ENCODE measurements at regions not wholly inside any gene's neighbourhood (a gene's known extent, or its start where the extent isn't known, plus 50 kb on each side); places are given as distances from the start of the nearest gene placed in this dataset.

DNA sequence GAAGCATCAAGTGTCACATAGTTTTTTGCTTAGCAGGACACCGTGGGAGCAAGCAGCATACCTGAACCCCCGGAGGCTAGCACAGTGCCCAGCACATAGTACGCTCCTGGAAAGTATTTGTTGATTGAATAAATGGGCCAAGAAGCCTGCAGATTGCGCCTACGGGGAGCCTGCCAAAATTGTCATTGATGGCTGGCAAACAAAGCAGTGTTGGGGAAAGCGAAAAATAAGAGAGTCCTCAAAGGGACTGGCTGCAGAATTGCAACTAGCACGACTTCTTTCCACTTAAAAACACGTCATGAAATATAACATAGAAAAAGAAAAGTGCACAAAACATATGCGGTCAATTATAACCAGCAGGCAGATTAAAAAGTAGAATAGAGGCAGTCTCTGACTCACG lies 125.2 kb upstream of the GALNT2 start:
- Histone ChIP-seq H3K27me3 (replicated peaks in 1 of 4; ENCODE audit: control extremely low read depth in 1 of 4, control insufficient read depth in 3 of 4, insufficient read depth in 4 of 4, low read length in 3 of 4) (peaks cover 0 to 5% (median 0%) of the 10 kb centered on the region in 4 experiments), H3K36me3 (replicated peaks in 1 of 2; ENCODE audit: control extremely low read depth in 1 of 2, control insufficient read depth in 1 of 2, extremely low read depth in 1 of 2, insufficient read depth in 2 of 2, low read length in 1 of 2) (no peaks in the 10 kb centered on the region), H3K79me2 (ENCODE audit: control insufficient read depth, insufficient read depth, low read length) (no peaks in the 10 kb centered on the region), H3K9ac (ENCODE audit: low read length) (no peak overlapping the region), H3K4me2 (replicated peaks; ENCODE audit: low read depth, low read length, poor library complexity, severe bottlenecking) (no peak overlapping the region), H2AFZ (ENCODE audit: insufficient read depth, low read depth, low read length, poor library complexity, severe bottlenecking) (no peak overlapping the region), H4K20me1 (ENCODE audit: control insufficient read depth, insufficient read depth, low read length, poor library complexity, severe bottlenecking) (no peaks in the 10 kb centered on the region), H3K4me1 (ENCODE audit: control insufficient read depth in 2 of 2, insufficient read depth in 2 of 2, low read length in 2 of 2) (no peaks in the 10 kb centered on the region), H3K4me3 (ENCODE audit: control extremely low read depth in 1 of 5, extremely low read depth in 1 of 5, insufficient read depth in 1 of 5, low read depth in 2 of 5, low read length in 4 of 5) (no peak overlapping the region), H3K9me3 (ENCODE audit: control extremely low read depth in 1 of 3, control insufficient read depth in 2 of 3, insufficient read depth in 1 of 3, low read length in 2 of 3) (peaks cover 0 to 9% (median 0%) of the 10 kb centered on the region in 3 donors), H3K27ac (ENCODE audit: low read length in 2 of 2) (no peak overlapping the region)
- no peak for TF ChIP-seq EZH2 (IDR thresholded peaks at IDR 0.05; ENCODE audit: borderline replicate concordance, insufficient read depth, low read depth, low read length, poor library complexity, severe bottlenecking)
- TF ChIP-seq, protein P1, sequence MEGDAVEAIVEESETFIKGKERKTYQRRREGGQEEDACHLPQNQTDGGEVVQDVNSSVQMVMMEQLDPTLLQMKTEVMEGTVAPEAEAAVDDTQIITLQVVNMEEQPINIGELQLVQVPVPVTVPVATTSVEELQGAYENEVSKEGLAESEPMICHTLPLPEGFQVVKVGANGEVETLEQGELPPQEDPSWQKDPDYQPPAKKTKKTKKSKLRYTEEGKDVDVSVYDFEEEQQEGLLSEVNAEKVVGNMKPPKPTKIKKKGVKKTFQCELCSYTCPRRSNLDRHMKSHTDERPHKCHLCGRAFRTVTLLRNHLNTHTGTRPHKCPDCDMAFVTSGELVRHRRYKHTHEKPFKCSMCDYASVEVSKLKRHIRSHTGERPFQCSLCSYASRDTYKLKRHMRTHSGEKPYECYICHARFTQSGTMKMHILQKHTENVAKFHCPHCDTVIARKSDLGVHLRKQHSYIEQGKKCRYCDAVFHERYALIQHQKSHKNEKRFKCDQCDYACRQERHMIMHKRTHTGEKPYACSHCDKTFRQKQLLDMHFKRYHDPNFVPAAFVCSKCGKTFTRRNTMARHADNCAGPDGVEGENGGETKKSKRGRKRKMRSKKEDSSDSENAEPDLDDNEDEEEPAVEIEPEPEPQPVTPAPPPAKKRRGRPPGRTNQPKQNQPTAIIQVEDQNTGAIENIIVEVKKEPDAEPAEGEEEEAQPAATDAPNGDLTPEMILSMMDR (IDR thresholded peaks at IDR 0.05): no peak
- H3K4me3 Mint-ChIP-seq: no peak overlapping the region
- DNase-seq (no peak), ATAC-seq (ENCODE audit: low read depth) (no peak)
- no peak overlapping the region for H3K27ac Mint-ChIP-seq
- CTCF ChIA-PET: no interaction called here
- POLR2A ChIA-PET: no interaction called here
- H3K9me3 Mint-ChIP-seq (ENCODE audit: insufficient read depth): no peaks in the 10 kb centered on the region
- no peaks in the 10 kb centered on the region for H3K4me1 Mint-ChIP-seq
- intact Hi-C loops (cut with micrococcal nuclease): no loop called here
- H3K27me3 Mint-ChIP-seq: peaks cover 11% of the 10 kb centered on the region
- WGBS (ENCODE audit: insufficient coverage): 92% methylated on average over 6 of the region's 10 CpGs

DNA sequence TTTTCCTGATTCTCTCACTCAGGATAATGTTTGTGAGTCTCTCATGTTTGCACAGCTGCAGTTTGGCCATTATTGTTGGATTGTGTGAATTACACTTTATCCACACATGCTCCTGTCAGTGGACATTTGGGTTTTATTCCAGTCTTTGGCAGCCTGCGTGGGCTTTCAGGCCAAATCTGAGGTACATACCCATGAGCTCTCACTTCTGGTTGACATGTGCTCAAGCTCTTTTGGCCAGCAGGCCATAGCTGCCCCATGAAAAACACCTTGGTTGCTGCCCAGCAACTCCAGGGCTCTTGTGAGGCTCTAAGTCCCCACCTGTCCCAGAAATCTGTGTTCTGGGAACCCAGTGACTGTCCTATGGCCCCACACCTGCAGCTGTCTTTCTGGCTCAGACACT lies 124.5 kb upstream of the GALNT2 start:
- H3K4me1 Mint-ChIP-seq: no peaks in the 10 kb centered on the region
- Histone ChIP-seq H3K36me3 (replicated peaks in 1 of 2; ENCODE audit: control extremely low read depth in 1 of 2, control insufficient read depth in 1 of 2, extremely low read depth in 1 of 2, insufficient read depth in 2 of 2, low read length in 1 of 2) (no peaks in the 10 kb centered on the region), H3K9me3 (ENCODE audit: control extremely low read depth in 1 of 3, control insufficient read depth in 2 of 3, insufficient read depth in 1 of 3, low read length in 2 of 3) (peaks cover 0 to 9% (median 0%) of the 10 kb centered on the region in 3 donors), H3K4me2 (replicated peaks; ENCODE audit: low read depth, low read length, poor library complexity, severe bottlenecking) (no peak overlapping the region), H3K4me3 (ENCODE audit: control extremely low read depth in 1 of 5, extremely low read depth in 1 of 5, insufficient read depth in 1 of 5, low read depth in 2 of 5, low read length in 4 of 5) (no peak overlapping the region), H3K27me3 (replicated peaks in 1 of 4; ENCODE audit: control extremely low read depth in 1 of 4, control insufficient read depth in 3 of 4, insufficient read depth in 4 of 4, low read length in 3 of 4) (peaks cover 0 to 5% (median 0%) of the 10 kb centered on the region in 4 experiments), H3K79me2 (ENCODE audit: control insufficient read depth, insufficient read depth, low read length) (no peaks in the 10 kb centered on the region), H3K4me1 (ENCODE audit: control insufficient read depth in 2 of 2, insufficient read depth in 2 of 2, low read length in 2 of 2) (no peaks in the 10 kb centered on the region), H3K9ac (ENCODE audit: low read length) (no peak overlapping the region), H3K27ac (ENCODE audit: low read length in 2 of 2) (no peak overlapping the region), H2AFZ (ENCODE audit: insufficient read depth, low read depth, low read length, poor library complexity, severe bottlenecking) (no peak overlapping the region), H4K20me1 (ENCODE audit: control insufficient read depth, insufficient read depth, low read length, poor library complexity, severe bottlenecking) (no peaks in the 10 kb centered on the region)
- ChIA-PET CTCF (no interaction called here), POLR2A (no interaction called here)
- H3K27ac Mint-ChIP-seq: no peak overlapping the region
- no peak for TF ChIP-seq EZH2 (IDR thresholded peaks at IDR 0.05; ENCODE audit: borderline replicate concordance, insufficient read depth, low read depth, low read length, poor library complexity, severe bottlenecking)
- TF ChIP-seq, protein P1 (IDR thresholded peaks at IDR 0.05): no peak
- DNase-seq (no peak), ATAC-seq (ENCODE audit: low read depth) (no peak)
- H3K27me3 Mint-ChIP-seq: peaks cover 11% of the 10 kb centered on the region
- 91% methylated on average over 1 of the region's 1 CpG for WGBS (ENCODE audit: insufficient coverage)
- H3K4me3 Mint-ChIP-seq: no peak overlapping the region
- intact Hi-C loops (cut with micrococcal nuclease): no loop called here
- no peaks in the 10 kb centered on the region for H3K9me3 Mint-ChIP-seq (ENCODE audit: insufficient read depth)

Measured in B cell (primary cell).